Stimulated activated CD8-positive, alpha-beta memory T cell treated with anti-CD3 and anti-CD28 coated beads, Interleukin-15, amount 100 ng/mL, for 24 hours (primary cell): ENCODE measurements at regions not wholly inside any gene's neighbourhood (a gene's known extent, or its start where the extent isn't known, plus 50 kb on each side); places are given as distances from the start of the nearest gene placed in this dataset.
"Not testable (repeated sequence)": the region's sequence is repeated elsewhere in the genome, so short reads cannot be mapped to it uniquely, and the experiment has no call there.

Experiments used
- DNase-seq: peaks from one replicate; pipeline ENCODE4 v3.0.0-alpha.2; 2020; ENCODE audit warnings: low read depth

- not testable (repeated sequence) for DNase-seq
These were observed 357.3 kb upstream of the WSB1 start for GRCh38 chr17:26936645-26937044.

GRCh38 chr17:26937750-26938322 is 356.1 kb upstream of the WSB1 start:
- DNase-seq: not testable (repeated sequence)

- DNase-seq: not testable (repeated sequence)
These were observed 354.2 kb upstream of the WSB1 start for GRCh38 chr17:26939755-26940154.

GRCh38 chr17:26940587-26940986 is 353.3 kb upstream of the WSB1 start:
- not testable (repeated sequence) for DNase-seq

GRCh38 chr17:26962255-26963162 is 331.4 kb upstream of the WSB1 start:
- DNase-seq: no peak

GRCh38 chr17:26963163-26963503 is 330.8 kb upstream of the WSB1 start:
- DNase-seq: no peak

GRCh38 chr17:26965898-26966624 is 327.9 kb upstream of the WSB1 start:
- DNase-seq: not testable (repeated sequence)

GRCh38 chr17:26966625-26967179 is 327.2 kb upstream of the WSB1 start:
- not testable (repeated sequence) for DNase-seq

- not testable (repeated sequence) for DNase-seq
These were observed 312.0 kb upstream of the WSB1 start for GRCh38 chr17:26981845-26982425.

- DNase-seq: not testable (repeated sequence)
These were observed 311.4 kb upstream of the WSB1 start for GRCh38 chr17:26982563-26982962.

- DNase-seq: not testable (repeated sequence)
These were observed 306.1 kb upstream of the WSB1 start for GRCh38 chr17:26987851-26988250.

GRCh38 chr17:26994648-26995047 is 299.3 kb upstream of the WSB1 start:
- DNase-seq: not testable (repeated sequence)

- DNase-seq: not testable (repeated sequence)
These were observed 297.6 kb upstream of the WSB1 start for GRCh38 chr17:26996146-26996916.

- DNase-seq: not testable (repeated sequence)
These were observed 286.0 kb upstream of the WSB1 start for GRCh38 chr17:27007734-27008531.

- no peak for DNase-seq
These were observed 284.8 kb upstream of the WSB1 start for GRCh38 chr17:27009087-27009486.

GRCh38 chr17:27010138-27010537 is 283.8 kb upstream of the WSB1 start:
- not testable (repeated sequence) for DNase-seq

GRCh38 chr17:27030552-27030951 is 263.4 kb upstream of the WSB1 start:
- DNase-seq: not testable (repeated sequence)

- no peak for DNase-seq
These were observed 255.2 kb upstream of the WSB1 start for GRCh38 chr17:27038676-27039075.

- not testable (repeated sequence) for DNase-seq
These were observed 248.9 kb upstream of the WSB1 start for GRCh38 chr17:27045039-27045438.

GRCh38 chr17:27049104-27049784 is 244.7 kb upstream of the WSB1 start:
- DNase-seq: no peak
